ENCODE measurements at regions not wholly inside any gene's neighbourhood (a gene's known extent, or its start where the extent isn't known, plus 50 kb on each side); places are given as distances from the start of the nearest gene placed in this dataset.

DNA sequence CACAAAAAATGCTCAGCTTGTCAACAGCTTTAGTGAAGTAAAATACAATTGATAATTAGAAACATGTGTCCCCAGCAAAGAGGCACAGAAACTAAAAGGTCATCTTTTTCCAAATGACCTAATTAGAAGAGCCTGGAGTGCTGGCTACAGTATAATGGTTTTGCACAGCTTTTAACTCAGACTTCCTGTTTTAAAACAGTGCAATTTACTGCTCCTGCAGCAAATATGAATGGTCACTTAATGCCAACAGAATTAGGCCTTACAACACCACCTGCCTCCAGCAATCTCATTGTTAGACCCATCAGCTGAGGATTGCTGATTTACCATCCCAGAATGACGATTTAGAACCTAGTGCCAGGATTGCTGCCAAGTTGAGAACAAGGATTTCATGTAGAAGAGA lies 239.3 kb downstream of the CETN3 start:
- Histone ChIP-seq H3K27me3 (no peaks in the 10 kb centered on the region), H3K9me3 (no peaks in the 10 kb centered on the region), H3K27ac (no peak overlapping the region), H3K4me3 (no peak overlapping the region), H3K36me3 (no peaks in the 10 kb centered on the region), H3K4me1 (peaks cover 3 to 24% (median 10%) of the 10 kb centered on the region in 3 donors)
- ATAC-seq = no peak
- 50 to 55% methylated on average over 1 of the region's 1 CpG for WGBS, 2 donors (ENCODE audit: low coverage in 1 of 2)
- TF ChIP-seq POLR2A (IDR thresholded peaks at IDR 0.05) = no peak
- TF ChIP-seq, protein P1, sequence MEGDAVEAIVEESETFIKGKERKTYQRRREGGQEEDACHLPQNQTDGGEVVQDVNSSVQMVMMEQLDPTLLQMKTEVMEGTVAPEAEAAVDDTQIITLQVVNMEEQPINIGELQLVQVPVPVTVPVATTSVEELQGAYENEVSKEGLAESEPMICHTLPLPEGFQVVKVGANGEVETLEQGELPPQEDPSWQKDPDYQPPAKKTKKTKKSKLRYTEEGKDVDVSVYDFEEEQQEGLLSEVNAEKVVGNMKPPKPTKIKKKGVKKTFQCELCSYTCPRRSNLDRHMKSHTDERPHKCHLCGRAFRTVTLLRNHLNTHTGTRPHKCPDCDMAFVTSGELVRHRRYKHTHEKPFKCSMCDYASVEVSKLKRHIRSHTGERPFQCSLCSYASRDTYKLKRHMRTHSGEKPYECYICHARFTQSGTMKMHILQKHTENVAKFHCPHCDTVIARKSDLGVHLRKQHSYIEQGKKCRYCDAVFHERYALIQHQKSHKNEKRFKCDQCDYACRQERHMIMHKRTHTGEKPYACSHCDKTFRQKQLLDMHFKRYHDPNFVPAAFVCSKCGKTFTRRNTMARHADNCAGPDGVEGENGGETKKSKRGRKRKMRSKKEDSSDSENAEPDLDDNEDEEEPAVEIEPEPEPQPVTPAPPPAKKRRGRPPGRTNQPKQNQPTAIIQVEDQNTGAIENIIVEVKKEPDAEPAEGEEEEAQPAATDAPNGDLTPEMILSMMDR (IDR thresholded peaks at IDR 0.05) = no peak
- no peak for TF ChIP-seq POLR2AphosphoS5 (IDR thresholded peaks at IDR 0.05)
- no peak for TF ChIP-seq EP300 (IDR thresholded peaks at IDR 0.05)

DNA sequence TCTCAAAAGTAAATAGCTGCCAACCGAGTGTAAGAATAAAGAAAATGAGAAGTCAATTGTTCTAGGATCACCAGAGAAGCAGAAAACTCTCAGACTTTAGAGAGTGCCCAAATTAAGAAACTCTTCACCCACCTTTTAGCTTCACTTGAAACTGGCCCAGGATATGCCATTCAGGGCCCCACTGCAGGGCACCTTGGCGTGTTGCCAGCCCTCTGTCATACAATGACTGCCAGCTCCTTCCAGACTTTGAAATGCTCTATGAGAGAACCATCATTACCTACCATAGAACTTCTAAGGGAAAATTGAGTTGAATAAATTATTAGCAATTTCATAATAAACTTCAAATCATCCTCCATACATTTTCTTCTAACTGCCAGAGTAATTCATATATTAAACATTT lies 240.5 kb downstream of the CETN3 start:
- ATAC-seq = no peak
- WGBS, 2 donors (ENCODE audit: low coverage in 1 of 2) = 17 to 51% methylated on average over 1 to 2 of the region's 2 CpGs
- TF ChIP-seq POLR2A (IDR thresholded peaks at IDR 0.05) (no peak), POLR2AphosphoS5 (IDR thresholded peaks at IDR 0.05) (no peak), EP300 (IDR thresholded peaks at IDR 0.05) (no peak)
- TF ChIP-seq, protein P1 (IDR thresholded peaks at IDR 0.05) = no peak
- Histone ChIP-seq H3K4me1 (peaks cover 3 to 24% (median 10%) of the 10 kb centered on the region in 3 donors), H3K27ac (no peak overlapping the region), H3K9me3 (no peaks in the 10 kb centered on the region), H3K4me3 (no peak overlapping the region), H3K27me3 (no peaks in the 10 kb centered on the region), H3K36me3 (no peaks in the 10 kb centered on the region)

DNA sequence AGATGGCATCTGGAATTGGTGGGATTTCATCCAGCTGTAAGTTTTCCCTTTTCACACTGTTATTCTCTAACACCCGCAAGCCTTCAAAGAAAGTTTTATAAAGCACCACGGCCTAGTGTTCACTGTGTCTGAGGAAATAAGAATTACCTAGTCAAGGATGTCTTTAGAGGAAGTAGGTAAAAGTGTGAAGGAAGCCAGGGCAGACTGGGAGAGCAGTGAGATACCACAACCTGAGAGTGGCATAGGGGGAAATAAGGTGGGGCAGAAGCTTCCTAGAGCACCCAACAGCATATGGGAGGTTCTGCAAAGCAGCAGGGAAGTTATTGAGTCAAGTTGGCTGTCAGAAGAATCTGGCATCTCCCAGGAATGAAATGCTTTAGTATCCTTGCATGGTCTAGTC lies 241.2 kb downstream of the CETN3 start:
- H3K4me1 ChIP-seq = peaks cover 3 to 24% (median 10%) of the 10 kb centered on the region in 3 donors
- H3K27ac ChIP-seq = no peak overlapping the region
- H3K27me3 ChIP-seq = no peaks in the 10 kb centered on the region
- 80% methylated on average over 1 to 2 of the region's 2 CpGs for WGBS, 2 donors (ENCODE audit: low coverage in 1 of 2)
- H3K36me3 ChIP-seq = no peaks in the 10 kb centered on the region
- no peak for ATAC-seq
- no peak overlapping the region for H3K4me3 ChIP-seq
- H3K9me3 ChIP-seq = no peaks in the 10 kb centered on the region
- TF ChIP-seq POLR2AphosphoS5 (IDR thresholded peaks at IDR 0.05) = no peak
- no peak for TF ChIP-seq EP300 (IDR thresholded peaks at IDR 0.05)
- TF ChIP-seq, protein P1 (IDR thresholded peaks at IDR 0.05) = no peak
- TF ChIP-seq POLR2A (IDR thresholded peaks at IDR 0.05) = no peak

DNA sequence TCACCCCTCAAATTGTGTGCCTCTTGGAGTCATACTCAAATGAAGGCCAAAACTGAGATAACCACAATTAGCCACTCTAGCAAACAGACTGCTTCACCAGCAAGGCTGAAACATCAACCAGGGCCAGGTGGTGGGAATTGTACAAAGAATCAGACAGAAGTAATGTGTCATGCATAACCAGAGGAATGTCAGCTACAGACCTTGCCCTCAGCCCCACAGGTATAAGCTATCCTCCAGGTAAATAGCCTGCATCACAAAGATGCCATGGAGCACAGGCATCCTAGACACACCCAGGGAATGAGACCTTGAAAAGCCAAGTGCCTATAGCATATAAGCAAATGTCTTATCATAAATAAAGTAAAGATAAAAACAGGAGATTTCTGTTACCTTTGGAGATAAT lies 242.7 kb downstream of the CETN3 start:
- H3K27me3 ChIP-seq = no peaks in the 10 kb centered on the region
- H3K36me3 ChIP-seq = no peaks in the 10 kb centered on the region
- no peak overlapping the region for H3K27ac ChIP-seq
- peaks cover 3 to 24% (median 10%) of the 10 kb centered on the region in 3 donors for H3K4me1 ChIP-seq
- no peak for ATAC-seq
- no peak for TF ChIP-seq POLR2A (IDR thresholded peaks at IDR 0.05)
- no peak for TF ChIP-seq POLR2AphosphoS5 (IDR thresholded peaks at IDR 0.05)
- TF ChIP-seq, protein P1 (IDR thresholded peaks at IDR 0.05) = no peak
- TF ChIP-seq EP300 (IDR thresholded peaks at IDR 0.05) = no peak
- H3K9me3 ChIP-seq = no peaks in the 10 kb centered on the region
- H3K4me3 ChIP-seq = no peak overlapping the region

DNA sequence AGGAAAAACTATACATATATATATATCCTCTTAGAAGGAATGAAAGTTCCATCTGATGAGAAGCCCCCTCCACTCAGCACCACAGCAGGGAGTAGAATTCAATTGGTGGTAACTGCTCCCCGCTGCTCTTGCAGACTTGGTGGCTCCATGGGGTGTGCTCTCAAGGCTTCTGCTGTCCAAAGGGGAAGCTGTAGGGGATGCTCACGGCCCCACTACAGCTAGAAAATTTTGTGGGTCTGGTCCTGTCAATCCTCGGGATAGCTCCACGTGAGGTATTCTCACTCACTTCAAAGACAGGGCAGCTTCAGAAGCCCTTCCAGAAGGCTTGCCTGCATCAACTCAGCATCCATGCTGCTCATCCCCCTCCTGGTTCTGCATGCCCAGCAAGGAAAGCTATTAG lies 247.2 kb downstream of the CETN3 start:
- WGBS, 2 donors (ENCODE audit: low coverage in 1 of 2) = 96% methylated on average over 2 of the region's 4 CpGs; no CpG with 5 or more reads in 1 of the 2 donors
- no peak for ATAC-seq
- Histone ChIP-seq H3K27me3 (no peaks in the 10 kb centered on the region), H3K9me3 (no peaks in the 10 kb centered on the region), H3K36me3 (no peaks in the 10 kb centered on the region), H3K27ac (no peak overlapping the region), H3K4me3 (no peak overlapping the region), H3K4me1 (no peaks in the 10 kb centered on the region)
- TF ChIP-seq, protein P1 (IDR thresholded peaks at IDR 0.05) = no peak
- no peak for TF ChIP-seq POLR2AphosphoS5 (IDR thresholded peaks at IDR 0.05)
- TF ChIP-seq EP300 (IDR thresholded peaks at IDR 0.05) = no peak
- TF ChIP-seq POLR2A (IDR thresholded peaks at IDR 0.05) = no peak
